AG08395 (cell line): ENCODE measurements at regions not wholly inside any gene's neighbourhood (a gene's known extent, or its start where the extent isn't known, plus 50 kb on each side); places are given as distances from the start of the nearest gene placed in this dataset.

Experiments
- DNase-seq: peaks from one replicate; pipeline ENCODE4 v3.0.0; 2012; ENCODE audit warnings: mixed read lengths, low spot score

- no peak for DNase-seq
Observed at GRCh38 chr11:44493930-44494329, 71.5 kb upstream of the CD82 start.

- DNase-seq, result no peak
Observed at GRCh38 chr11:44494785-44495184, 70.7 kb upstream of the CD82 start.

- DNase-seq, result no peak
Observed at GRCh38 chr11:44496391-44496790, 69.1 kb upstream of the CD82 start.

- DNase-seq, result no peak
Observed at GRCh38 chr11:44498089-44498871, 67.2 kb upstream of the CD82 start.

- no peak for DNase-seq
Observed at GRCh38 chr11:44502506-44502905, 63.0 kb upstream of the CD82 start.

- DNase-seq, result peak; percentile 43
Observed at GRCh38 chr11:44505581-44506054, 59.8 kb upstream of the CD82 start.

GRCh38 chr11:44506375-44507016 is 59.0 kb upstream of the CD82 start:
- no peak for DNase-seq

- DNase-seq, result no peak
Observed at GRCh38 chr11:44507491-44507890, 58.0 kb upstream of the CD82 start.

- DNase-seq, result no peak
Observed at GRCh38 chr11:44507896-44508445, 57.5 kb upstream of the CD82 start.

- DNase-seq, result no peak
Observed at GRCh38 chr11:44509296-44509695, 56.2 kb upstream of the CD82 start.

- no peak for DNase-seq
Observed at GRCh38 chr11:44510372-44510771, 55.1 kb upstream of the CD82 start.

GRCh38 chr11:44512818-44513217 is 52.6 kb upstream of the CD82 start:
- DNase-seq, result no peak

- no peak for DNase-seq
Observed at GRCh38 chr11:44515048-44515447, 50.4 kb upstream of the CD82 start.
